HG03575 (cell line): ENCODE measurements at regions not wholly inside any gene's neighbourhood (a gene's known extent, or its start where the extent isn't known, plus 50 kb on each side); places are given as distances from the start of the nearest gene placed in this dataset.

ENCODE experiments used
- ATAC-seq: cut with Tn5 transposase; IDR thresholded peaks from one replicate; pipeline ENCODE4 v1.9.1; 2021; ENCODE audit not compliant: unreplicated experiment, insufficient number of reproducible peaks, low FRiP score; ENCODE audit errors: extremely low read depth

- no peak for ATAC-seq
These were observed 231.5 kb upstream of the SPRY2 start for GRCh38 chr13:80572308-80572922.

DNA sequence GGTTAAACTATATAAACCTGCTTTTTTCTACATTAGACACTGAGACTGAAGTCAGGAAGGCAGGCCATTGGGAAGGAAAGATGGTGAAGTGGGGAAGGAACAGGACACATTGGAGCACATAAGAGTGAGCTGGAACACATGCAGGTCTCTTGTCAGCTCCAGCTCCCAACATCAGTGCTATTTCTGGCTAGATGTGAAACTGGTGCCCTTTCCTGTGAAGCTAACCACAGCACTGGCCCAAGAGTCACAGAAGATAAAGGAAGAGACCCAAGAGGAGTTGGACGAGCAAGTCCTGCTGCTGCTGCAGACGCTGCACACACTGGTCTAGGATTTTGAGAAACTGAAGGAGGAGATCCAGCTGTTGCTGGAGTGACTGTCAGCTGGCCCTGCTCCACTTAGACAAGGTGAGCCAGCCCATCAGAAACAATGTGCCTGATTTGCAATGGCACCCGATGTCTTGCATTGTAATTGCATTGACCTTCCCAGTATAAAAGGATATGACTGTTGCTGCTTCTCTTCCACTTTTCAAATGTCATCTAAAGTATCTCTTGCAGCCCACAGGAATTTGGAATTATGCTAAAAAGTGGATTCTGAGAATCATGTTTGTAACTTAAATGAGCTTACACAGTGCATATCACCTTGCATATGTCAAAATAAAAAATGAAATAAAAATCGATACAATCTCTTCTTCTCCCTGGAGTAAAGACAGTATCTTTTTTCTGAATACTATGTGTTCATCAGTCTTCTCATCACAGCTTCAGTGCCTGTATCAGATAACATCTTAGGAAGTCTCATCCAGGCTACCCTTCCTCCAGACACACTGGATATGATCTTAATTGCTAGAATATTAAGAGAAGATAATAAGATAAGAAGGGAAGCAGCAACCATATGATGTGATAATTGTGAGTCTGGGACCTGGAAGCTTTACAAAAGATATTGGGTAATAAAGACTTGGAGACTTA, 230.7 kb upstream of the SPRY2 start:
- ATAC-seq: no peak

DNA sequence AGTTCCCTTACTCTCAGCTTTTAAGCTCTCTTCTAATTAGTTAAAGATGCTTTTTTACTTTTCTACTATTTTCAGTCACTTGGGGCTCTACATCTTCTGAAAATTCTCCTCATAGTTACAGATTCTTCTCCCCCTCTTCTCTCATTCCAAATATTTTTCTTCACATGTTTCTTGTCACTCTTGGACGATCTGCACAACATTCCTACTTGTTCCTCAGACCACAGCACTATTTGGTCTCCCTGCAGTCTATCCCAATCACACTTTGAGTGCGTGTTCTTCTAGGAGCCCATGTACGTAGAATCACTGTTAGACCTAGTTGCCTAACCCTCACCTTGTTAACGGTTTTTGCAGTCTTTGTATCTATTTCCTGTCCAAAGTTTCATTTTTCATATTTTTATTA, 222.5 kb upstream of the SPRY2 start:
- ATAC-seq: no peak

DNA sequence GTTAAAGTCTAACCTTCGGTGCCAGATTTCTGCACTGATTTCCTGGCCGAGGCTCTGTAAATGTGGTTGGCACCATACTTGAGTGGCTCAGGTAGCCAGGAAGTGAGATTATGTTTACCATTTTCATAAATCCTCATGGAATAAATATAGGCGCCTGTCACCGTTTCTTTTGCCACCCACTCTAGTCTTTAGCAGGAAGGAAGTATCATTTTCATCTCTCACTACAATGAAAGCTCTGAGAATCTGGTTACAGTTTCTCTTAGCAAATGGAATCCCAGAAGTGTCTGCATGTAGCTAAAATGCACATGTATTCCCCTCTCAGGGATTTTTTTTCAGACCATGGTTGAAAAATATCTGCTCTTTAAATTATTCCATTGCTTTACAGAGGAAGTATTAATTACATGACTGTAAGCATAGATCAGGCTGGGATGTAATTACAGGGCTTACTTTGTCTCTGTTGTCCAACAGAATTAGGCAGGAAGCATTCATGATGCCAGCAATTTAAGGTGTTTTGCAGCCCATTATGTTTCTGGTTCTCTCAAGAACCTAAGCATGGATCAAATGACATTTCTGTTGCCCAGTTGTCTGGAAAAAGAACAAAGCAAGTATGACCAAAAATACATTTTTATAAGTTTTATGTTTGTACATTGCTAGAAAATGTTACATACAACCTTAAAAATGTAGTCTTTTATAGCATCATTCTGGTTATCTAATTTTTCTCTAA, 221.7 kb upstream of the SPRY2 start:
- no peak for ATAC-seq

DNA sequence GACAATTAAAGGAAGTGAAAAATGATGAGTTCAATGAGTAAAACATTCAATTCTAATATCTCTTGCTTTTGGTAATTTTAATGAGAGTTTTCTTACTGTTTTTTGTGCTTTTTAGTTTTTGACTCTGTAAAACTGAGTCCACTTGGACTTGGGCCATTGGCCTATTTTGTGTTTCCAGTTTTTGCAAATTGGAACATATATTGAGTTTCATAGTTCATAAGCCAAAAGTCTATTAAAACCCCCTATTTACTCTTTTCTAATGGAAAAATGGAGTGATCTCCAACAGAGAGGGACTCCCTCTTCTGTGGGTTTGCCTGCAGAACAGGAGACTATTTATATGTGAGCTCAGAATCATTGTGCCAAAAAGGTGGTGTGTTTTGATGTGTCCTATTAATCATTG, 219.7 kb upstream of the SPRY2 start:
- ATAC-seq: no peak

- ATAC-seq: no peak
These were observed 219.0 kb upstream of the SPRY2 start for GRCh38 chr13:80559944-80560343.

GRCh38 chr13:80558074-80558473, 217.1 kb upstream of the SPRY2 start:
- no peak for ATAC-seq

- no peak for ATAC-seq
These were observed 215.1 kb upstream of the SPRY2 start for GRCh38 chr13:80555796-80556678.

DNA sequence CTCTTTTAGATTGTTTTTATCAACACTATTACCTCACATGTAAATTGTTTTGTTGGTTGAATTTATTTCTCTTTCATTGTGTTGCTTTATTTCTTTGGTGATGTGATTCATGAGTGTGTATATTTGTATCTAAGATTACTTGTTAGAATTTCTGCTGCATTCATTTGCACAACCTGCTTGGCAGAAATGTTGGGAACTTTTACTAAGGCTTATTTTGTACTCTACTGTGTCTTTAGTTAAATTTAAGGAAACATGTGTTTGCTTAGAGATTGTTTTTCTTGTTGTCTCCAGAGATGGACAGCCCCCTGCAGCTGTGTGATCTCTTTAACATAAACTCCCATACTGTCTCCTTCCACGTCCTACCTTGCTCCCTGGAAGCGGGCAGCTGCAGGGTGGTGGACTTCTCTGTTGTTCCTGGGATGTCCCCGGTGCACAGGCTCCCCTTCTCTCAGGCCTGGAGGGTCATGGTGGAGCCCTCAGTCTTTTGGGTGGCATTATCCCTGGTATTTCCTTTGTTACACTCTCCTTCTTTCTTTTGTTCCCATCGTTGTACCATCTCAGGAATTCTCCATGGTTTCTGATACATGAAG, 212.0 kb upstream of the SPRY2 start:
- no peak for ATAC-seq

DNA sequence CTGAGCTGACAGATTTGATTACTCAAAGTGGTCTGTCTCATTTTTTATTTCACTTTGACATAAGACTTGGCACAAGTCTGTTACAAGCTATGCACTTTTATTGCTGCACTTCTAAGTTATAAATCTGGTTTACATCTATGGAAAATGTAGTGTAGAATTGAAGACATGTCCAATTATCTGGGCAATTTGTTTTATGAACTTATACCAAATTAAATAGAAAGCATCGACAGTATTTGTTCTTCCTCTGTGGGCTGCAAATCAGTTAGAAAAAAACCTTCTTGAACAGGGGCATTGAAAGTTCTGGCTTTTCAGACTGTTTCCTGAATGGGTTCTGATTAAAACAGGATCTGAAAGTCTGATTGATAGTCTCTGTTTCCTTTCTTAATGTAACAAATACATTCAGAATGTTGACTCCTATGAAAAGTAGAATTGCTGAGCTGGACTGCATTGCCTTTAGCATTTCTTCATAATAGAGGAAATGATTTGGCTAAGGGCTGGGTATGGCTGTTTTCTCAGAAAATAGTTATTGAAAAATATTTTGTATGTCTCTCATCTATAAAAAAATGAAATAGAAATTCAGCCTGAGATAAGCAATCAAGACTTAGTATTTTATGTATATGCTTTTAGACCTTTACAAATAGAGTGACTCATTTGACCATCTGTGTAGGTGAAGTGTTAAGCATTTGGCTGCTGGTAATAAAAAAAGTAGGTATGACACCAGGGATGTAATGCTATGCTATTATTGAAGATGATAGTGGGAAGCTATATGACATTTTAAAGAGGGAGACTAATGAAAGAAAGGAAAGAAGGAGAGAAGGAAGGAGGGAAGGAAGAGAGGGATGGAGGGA, 210.9 kb upstream of the SPRY2 start:
- ATAC-seq: no peak

- ATAC-seq: no peak
These were observed 210.1 kb upstream of the SPRY2 start for GRCh38 chr13:80550971-80551441.

GRCh38 chr13:80548915-80549314, 208.0 kb upstream of the SPRY2 start:
- ATAC-seq: no peak

DNA sequence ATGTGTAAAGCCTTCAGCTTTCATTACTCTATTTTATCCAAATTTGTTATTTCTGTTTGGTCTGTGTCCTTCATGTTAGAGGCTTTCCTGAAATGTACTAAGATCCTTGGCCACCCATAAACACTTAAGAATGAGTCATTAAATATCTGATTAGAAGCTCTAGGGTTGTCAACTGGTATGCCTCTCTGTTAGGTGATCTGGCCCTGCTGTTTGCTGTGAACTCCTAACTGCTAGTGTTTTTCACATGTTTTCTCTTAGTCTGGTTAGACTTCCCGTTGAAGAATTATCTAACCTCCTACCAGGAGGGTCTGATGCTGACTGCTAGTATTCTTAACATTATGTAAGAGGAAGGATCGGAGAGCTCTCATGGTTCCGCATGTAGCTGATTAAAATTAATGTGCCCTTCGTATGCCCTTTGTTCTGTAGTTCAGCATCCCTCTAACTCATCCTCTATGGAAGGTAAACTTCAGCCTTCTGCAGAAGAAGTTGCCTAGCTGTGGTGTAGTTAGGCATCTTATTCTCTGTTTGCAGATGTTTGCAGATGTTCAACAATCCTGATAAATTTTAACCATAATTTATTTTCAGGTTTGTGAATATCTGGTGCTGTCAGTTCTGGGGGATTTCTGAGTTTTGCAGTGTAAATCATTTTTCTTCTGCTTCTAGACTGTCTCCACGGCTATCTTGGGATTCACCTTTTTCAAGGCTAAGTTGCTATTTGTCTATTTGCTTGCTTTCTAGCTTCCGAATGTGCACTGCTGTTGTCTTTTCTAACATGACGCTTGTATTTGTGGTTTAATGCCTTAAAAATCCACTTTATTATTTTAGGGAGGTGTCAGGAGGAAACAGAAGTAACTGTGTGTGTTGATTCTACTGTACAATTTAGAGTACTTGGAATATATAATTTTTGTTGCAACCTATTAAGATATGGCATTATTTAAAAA, 207.2 kb upstream of the SPRY2 start:
- no peak for ATAC-seq

GRCh38 chr13:80547341-80547740, 206.4 kb upstream of the SPRY2 start:
- no peak for ATAC-seq

- no peak for ATAC-seq
These were observed 192.2 kb upstream of the SPRY2 start for GRCh38 chr13:80533175-80533574.

GRCh38 chr13:80530902-80531301, 190.0 kb upstream of the SPRY2 start:
- ATAC-seq: no peak

GRCh38 chr13:80530191-80530590, 189.3 kb upstream of the SPRY2 start:
- no peak for ATAC-seq
